ENCODE measurements at regions not wholly inside any gene's neighbourhood (a gene's known extent, or its start where the extent isn't known, plus 50 kb on each side); places are given as distances from the start of the nearest gene placed in this dataset.

DNA sequence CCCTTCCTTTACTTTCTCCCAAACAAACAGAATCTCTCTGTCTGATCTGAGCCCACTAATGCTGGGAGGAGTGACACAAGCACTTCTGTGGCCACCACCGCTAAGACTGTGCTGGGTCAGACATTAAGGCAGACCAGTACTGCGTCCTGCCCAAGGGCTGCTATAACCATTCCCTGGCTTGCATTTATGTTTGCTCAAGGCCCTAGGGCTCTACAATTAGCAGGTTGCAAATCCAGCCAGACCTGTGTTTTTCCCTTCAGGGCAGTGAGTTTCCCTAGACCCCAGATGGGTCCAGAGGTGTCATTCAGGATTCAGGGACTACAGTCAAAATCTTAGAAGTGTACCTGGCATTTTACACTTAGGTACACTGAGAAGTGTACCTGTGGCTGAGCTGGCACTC is 89.7 kb downstream of the SPANXN4 start:
- TF ChIP-seq POLR2A (IDR thresholded peaks at IDR 0.05) = no peak
- TF ChIP-seq, protein P1, sequence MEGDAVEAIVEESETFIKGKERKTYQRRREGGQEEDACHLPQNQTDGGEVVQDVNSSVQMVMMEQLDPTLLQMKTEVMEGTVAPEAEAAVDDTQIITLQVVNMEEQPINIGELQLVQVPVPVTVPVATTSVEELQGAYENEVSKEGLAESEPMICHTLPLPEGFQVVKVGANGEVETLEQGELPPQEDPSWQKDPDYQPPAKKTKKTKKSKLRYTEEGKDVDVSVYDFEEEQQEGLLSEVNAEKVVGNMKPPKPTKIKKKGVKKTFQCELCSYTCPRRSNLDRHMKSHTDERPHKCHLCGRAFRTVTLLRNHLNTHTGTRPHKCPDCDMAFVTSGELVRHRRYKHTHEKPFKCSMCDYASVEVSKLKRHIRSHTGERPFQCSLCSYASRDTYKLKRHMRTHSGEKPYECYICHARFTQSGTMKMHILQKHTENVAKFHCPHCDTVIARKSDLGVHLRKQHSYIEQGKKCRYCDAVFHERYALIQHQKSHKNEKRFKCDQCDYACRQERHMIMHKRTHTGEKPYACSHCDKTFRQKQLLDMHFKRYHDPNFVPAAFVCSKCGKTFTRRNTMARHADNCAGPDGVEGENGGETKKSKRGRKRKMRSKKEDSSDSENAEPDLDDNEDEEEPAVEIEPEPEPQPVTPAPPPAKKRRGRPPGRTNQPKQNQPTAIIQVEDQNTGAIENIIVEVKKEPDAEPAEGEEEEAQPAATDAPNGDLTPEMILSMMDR (IDR thresholded peaks at IDR 0.05) = no peak

Data from testis (tissue), 2 donors.